ENCODE measurements at regions not wholly inside any gene's neighbourhood (a gene's known extent, or its start where the extent isn't known, plus 50 kb on each side); places are given as distances from the start of the nearest gene placed in this dataset.
"Not testable (repeated sequence)": the region's sequence is repeated elsewhere in the genome, so short reads cannot be mapped to it uniquely, and the experiment has no call there.

DNA sequence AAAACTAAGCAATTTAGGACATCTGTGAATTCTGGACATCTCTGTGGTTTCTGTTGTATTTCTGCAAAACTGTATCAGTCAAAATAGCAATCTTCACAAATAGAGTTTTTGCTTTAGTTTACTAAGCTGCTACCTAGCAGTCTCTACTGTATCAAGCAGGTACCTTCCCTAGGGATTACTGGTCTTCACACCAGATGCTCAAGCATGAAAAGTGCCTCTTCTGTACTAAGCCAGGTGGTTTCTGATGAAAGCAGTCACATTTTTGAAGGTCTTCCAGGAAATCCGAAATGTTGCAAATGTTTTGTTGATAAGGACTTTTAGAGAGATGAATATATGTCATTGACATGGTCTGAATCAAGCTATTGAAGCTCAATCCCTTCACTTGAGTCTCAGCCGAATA lies 540.0 kb downstream of the KCTD16 start:
- intact Hi-C loops (cut with micrococcal nuclease) = no loop called here
- ATAC-seq (no peak), DNase-seq (no peak)

DNA sequence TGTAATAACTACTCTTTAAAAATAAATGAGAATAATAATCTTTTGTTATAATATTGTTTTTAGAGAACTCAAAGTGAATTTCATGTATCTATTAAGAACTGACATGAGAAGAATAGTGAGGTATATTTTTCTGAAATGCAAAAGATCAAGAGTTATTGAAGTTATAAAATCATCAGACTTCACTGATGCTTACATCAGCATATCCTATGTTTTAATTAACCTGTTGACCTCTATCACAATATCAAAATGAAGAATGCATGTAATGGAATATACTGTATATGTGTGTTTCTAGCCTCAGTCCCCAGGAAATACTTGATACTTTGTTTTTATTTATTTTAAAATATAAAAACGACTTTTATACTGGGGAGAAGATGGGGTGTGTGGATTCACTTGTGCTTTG lies 533.1 kb downstream of the KCTD16 start:
- DNase-seq (no peak), ATAC-seq (no peak)
- intact Hi-C loops (cut with micrococcal nuclease) = no loop called here

DNA sequence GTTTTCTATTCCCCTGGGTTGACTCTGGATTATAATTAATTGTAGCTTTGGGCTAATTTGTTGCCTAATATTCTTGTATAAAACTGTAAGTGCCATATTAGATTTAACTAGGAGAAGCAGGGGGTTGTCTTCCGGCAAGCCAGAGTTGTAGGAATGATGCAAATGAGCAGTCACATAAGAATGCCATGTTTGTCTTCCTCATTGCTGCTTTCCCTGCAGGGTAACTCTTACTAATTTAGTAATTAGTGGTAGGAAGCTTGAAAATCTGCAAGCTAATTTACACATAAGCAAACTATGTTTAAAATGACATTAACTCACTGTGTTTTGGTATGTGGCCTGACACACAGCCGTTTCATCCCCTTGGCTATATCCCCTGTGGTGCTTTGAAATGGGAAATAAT lies 527.8 kb downstream of the KCTD16 start:
- intact Hi-C loops (cut with micrococcal nuclease) = no loop called here
- ATAC-seq (no peak), DNase-seq (no peak)

DNA sequence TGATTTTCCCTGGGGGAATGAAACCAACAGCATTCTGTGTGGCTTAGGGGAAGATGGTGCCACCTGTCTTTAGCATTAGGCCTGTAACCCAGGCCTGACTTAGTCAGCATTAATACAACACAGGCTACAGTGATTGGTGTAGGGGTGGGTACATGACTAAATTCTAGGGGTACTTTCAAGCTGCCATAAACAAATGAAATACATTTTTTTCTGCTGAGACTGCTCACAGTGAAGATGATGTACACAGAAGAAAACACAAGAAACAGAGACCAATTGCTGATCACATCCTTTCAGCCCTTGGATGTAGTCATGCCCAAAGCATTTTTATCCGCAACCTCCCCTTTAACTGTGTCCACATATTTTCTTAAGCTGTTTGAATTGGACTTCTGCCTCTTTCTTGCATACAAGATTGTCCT lies 527.2 kb downstream of the KCTD16 start:
- intact Hi-C loops (cut with micrococcal nuclease) = no loop called here
- DNase-seq = no peak
- no peak for ATAC-seq

DNA sequence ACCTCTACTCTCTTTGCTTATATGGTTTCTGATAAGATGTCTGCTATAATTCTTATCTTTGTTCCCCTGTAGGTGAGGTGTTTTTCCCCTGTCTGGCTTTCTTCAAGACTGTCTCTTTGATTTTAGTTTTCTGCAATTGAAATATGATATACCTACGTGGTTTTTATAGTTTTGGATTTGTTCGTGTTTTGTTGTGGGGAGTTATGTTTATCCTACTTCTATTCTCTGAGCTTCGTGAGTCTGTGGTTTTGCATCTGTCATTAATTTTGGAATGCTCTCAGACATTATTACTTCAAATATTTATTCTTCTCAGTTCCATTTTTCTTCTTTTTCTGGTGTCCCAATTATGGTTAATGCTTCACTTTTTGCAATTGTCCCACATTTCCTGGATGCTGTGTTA lies 521.3 kb downstream of the KCTD16 start:
- no peak for ATAC-seq
- DNase-seq = no peak
- intact Hi-C loops (cut with micrococcal nuclease) = no loop called here

DNA sequence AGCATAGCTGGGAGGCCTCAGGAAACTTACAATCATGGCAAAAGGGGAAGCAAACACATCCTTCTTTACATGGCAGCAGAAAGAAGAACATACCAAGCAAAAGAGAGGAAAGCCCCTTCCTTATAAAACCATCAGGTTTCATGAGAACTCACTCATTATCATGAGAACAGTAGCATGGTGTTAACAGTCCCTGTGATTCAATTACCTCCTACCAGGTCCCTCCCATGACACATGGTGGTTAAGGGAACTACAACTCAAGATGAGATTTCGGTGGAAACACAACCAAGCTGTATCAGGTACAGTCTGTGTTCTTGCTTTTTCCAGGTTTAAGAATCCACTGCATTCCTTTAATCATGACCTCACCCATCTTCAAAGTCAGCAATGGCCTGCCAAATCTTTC lies 514.2 kb downstream of the KCTD16 start:
- ATAC-seq (no peak), DNase-seq (no peak)
- intact Hi-C loops (cut with micrococcal nuclease) = no loop called here

DNA sequence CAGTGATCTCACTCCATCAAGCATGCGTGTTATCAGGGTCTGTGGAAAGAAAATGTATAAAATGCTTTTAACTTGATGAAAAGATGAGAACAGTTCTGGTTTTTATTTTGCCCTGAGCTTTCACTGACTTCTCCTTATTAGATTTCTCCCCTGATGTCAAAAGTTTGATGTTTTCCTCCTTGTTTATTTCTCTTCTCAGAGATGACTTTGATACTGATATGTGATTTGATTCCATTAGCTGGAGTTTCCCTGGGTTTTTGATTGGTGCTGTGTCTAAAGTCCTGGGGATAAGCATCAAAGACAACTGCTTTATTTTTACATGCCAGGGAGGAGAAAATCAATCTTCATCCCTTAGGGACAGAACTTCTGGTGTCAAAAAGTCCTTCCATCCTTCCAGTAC lies 510.0 kb downstream of the KCTD16 start:
- ATAC-seq = no peak
- intact Hi-C loops (cut with micrococcal nuclease) = no loop called here
- DNase-seq = no peak

DNA sequence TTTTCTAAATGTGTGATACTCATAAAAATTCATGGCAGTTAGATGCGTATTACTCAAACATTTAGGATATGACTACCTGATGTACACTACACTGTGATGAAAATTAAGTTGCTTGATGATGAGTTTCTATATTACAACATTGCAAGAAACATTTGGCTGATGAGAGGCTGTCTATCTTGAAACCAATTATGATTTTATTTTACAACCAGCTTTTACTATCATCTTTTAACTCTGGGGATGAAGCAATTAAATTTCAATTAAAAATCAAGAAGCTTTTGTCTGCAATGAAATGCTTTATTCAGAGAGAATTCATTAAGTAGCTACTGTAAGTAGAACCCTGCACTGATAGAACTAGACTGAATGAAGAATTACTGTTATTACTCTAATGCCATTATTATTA lies 500.4 kb downstream of the KCTD16 start:
- DNase-seq (no peak), ATAC-seq (no peak)
- intact Hi-C loops (cut with micrococcal nuclease) = no loop called here

DNA sequence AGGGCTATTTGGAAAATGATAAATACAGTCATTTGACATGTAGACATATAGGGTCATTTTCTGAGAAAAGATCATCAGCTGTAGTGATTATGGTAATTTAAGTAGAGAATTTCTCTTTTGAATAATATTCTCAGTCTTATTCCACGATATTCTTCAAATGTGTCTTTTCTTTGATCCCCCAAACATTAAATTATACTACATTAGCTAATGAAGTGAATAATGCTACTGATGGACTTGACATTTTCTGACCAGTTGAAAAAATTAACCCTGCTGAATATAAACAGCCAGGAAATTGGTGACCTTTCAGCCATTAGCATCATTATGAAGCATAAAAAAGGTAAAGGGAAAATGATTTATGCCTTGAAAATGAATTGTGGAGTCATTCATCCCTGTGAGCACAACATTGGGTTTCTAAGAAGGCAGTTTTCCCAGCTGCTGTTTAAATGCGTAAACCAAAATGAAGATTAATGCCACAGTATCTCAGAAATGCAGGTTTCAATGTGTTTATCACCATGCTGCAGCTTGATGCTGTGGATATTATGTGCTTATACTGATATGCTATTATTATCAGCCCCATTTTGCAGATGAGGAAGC lies 489.1 kb downstream of the KCTD16 start:
- intact Hi-C loops (cut with micrococcal nuclease) = no loop called here
- DNase-seq (no peak), ATAC-seq (no peak)

DNA sequence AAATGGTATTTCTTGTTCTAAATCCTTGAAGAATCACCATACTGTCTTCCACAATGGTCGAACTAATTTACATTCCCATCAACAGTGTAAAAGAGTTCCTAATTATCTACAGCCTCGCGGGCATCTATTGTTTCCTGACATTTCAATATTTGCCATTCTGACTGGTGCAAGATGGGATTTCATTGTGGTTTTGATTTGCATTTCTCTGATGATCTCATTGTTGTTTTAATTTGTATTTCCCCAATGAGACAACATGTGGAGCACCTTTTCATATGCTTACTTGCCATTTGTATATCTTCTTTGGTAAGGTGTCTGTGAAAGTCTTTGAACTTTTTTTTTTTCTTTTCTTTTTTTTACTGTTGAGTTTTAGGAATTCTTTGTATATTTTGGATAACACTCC lies 473.6 kb downstream of the KCTD16 start:
- ATAC-seq (no peak), DNase-seq (no peak)
- intact Hi-C loops (cut with micrococcal nuclease) = no loop called here

DNA sequence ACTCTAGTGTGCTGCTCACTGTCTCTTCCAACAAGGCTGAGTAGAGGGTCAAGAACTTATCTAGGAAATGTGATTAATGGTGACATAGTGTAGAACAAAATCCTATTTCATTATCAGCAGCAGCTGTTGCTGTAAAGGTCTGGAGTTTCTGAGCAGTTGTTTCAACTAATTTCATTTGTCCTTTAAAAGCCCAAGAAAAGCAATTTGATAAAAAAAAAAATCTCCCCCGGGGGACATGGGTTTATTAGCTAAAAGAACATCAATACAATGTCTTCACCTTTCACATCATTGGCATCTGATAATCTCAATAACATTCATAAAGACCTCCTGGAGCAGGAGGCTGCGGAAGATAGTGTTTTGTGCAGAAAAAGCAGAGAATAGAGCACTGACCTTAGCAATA lies 468.1 kb downstream of the KCTD16 start:
- ATAC-seq (no peak), DNase-seq (no peak)
- intact Hi-C loops (cut with micrococcal nuclease) = no loop called here

DNA sequence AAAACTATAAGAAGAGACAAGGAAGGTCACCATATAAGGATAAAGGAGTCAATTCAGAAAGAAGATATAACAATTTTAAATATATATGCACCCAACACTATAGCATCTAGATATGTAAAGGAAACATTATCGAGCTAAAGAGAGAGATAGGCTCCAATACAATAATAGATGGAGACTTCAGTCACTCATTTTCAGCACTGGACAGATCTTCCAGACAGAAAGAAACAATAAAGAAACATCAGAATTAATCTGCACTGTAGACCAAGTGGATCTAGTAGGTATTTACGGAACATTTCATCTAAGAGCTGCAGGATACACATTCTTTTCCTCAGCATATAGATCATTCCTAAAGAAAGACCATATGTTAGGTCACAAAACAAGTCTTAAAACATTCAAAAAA lies 463.5 kb downstream of the KCTD16 start:
- ATAC-seq = no peak
- intact Hi-C loops (cut with micrococcal nuclease) = no loop called here
- DNase-seq = no peak

DNA sequence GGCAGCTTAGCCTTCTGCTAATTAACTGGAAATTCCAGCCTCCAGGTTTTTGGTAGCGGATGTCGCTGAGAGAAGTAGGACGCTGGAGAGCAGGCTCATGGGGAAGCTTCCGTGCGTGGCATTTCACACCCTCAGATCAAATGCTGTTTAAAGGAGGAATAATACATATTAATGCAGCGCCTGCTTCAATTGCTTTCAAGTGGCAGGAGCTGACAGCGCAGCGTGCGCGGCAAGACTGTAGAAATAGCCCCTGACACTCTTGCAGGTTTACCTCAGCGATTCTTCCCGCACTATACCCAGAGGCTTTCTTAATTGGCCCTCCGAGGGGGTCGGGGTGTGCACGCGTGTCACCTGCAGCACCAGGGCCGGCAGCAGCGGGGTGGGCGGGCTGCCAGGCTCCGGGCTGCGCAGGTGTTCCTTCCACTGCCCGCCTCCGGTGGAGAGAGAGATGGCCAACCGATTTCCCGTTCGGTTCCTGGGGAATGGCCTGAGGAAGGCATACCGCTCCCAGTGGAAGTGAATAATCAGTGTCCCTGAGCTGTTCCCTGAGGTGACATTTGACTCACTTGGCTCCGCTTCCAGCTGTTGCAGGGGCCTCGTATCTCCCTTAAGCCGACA lies 427.9 kb downstream of the KCTD16 start:
- intact Hi-C loops (cut with micrococcal nuclease) = no loop called here
- DNase-seq (peak; percentile 33), ATAC-seq (peak; percentile 46)

DNA sequence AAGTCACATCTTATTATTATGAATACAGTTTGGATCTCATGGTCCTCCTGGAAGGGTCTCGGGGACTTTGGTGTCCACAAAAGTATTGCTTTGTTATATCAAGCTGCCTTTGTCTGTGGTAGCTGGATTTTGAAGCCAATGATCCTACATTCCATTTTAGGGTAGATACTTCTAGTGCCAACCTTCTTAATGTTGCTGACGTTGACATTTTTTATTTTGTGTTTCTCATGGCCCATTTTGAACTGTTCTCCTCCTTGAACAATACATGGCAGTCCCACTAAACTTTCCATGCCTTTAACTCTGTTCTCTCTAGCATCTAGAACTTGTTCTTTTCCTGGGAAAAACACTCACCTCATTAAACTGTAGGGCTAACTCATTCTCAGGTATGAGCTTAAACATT lies 425.8 kb downstream of the KCTD16 start:
- intact Hi-C loops (cut with micrococcal nuclease) = no loop called here

DNA sequence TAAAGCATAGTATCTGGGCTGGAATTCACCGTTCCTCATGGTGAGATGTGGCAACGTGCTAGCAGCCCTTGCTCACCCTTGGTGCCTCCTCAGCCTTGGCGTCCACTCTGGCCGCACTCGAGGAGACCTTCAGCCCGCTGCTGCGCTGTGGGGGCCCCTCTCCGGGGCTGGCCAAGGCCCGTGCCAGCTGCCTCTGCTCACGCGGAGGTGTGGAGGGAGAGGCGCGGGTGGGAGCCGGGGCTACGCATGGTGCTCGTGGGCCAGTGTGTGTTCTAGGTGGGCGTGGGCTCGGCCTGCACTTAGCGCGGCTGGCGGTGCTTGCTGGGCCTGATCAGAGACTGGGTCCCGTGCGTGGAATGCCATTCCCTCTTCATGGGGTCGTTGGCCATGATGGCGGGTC lies 424.2 kb downstream of the KCTD16 start:
- DNase-seq = no peak
- intact Hi-C loops (cut with micrococcal nuclease) = no loop called here
- no peak for ATAC-seq

More for the DNA sequence above, 425.8 kb downstream of the KCTD16 start:
- no peak for ATAC-seq
- DNase-seq = no peak

DNA sequence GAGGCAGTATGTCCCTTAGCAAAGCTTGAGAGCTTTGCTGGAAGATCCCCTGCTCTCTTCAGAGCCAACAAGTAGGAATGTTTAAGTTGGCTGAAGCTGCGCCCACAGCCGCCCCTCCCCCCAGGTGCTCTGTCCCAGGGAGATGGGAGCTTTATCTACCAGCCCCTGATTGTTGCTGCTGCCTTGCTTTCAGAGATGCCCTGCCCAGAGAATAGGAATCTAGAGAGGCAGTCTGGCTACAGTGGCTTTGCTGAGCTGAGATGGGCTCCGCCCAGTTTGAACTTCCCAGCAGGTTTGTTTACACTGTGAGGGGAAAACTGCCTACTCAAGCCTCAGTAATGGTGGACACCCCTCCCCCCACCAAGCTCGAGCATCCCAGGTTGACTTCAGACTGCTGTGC lies 423.6 kb downstream of the KCTD16 start:
- DNase-seq; intact Hi-C loops (cut with micrococcal nuclease); ATAC-seq: not testable (repeated sequence)

DNA sequence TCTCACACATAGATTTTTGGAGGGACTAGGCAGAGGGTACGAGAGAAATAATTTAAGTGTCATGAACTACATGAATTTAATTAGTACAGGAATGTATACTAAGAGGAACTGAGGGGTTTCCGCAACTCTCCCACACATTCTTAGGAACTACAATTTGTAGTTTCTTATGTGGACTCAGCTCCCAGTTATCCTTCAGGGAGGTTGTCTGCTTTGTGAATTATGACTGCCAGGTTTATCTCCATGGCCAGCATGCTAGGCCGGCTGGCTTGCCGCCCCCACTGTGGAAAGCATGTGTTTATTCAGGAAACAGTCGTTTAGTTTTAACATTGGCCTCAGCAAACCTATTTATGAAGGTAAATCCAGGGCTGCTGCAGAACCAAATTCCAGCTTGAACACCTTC lies 415.0 kb downstream of the KCTD16 start:
- ATAC-seq (no peak), DNase-seq (no peak)
- intact Hi-C loops (cut with micrococcal nuclease) = no loop called here

DNA sequence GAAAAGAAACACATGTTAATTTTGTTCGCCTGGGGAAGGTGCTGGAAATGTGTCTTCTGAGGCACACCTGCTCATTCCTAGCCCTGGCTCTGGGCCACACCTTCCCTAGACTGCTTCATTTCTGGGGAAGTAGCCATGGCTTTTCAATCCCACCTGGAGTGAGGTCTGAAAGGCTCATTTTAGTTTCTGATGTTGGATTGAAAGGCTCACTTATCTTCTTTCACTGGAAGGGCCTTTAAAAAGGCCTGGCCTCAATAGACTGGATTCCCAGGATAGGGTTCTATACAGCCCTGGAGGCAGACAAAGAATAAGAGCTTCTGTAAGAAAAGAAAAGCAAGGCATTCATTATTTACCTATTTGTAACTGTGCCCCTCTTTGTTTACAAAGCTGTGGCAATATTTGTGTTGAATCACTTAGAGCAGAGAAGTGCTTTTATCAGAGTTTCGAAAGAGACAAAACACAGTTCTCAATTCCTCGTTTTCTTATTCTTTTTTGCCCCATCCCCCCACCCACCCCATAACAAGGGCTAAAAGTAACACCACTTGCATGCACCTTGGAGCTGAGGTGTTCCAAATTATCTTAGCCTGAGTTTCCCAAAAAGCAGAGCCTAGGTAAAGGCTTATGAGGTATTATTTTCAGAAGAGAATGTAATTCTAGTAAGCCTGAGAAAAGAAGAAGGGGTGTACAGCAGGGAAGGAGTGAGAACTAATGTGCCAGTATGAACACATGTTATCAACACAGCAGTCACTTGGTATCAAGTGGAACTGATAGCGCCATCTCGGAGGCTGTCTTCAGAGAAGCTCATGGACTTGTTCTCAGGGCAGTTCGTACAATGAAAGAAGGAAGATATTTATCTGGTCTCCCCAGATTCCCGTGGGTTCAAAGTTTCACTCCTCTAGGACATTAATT lies 413.1 kb downstream of the KCTD16 start:
- DNase-seq (no peak), ATAC-seq (no peak)
- intact Hi-C loops (cut with micrococcal nuclease) = no loop called here

DNA sequence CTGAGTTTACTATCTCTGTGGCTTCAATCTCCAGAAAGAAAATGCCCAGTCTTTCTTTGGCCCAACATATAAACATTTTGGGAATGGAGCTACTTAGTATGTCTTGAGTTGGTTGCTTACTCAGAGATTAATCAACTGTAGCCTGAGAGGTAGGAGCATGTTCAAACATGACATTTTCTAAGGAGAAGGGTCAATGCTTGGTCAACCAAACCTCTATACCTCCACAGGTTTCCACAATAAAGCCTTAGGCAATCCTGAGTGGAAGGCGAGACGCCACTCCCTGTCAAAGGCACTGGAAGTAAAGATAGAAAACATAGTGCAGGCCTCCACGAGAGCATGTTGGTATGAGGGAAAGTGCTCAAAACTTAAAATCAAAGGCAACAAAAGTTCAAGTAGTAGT lies 411.4 kb downstream of the KCTD16 start:
- intact Hi-C loops (cut with micrococcal nuclease) = no loop called here
- no peak for ATAC-seq

DNA sequence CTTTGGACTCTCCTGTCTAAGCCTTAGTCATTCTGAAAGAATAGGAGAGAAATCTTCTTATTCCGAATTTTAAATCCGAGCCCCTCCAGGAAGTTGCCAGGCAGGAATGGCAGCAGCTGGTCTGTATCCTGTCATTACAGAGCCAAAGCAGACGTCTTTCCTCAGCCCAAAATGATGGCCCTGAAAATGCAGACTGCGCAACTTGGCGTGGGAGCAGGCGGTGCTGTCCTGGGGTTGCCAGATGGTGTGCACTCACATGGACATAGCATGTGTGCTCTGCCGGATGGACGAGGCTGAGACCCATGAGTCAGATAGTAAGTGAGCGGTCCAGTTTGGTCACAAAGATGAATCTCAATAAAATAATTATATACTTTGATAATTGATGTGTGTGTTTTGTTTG lies 410.4 kb downstream of the KCTD16 start:
- DNase-seq (no peak), ATAC-seq (no peak)
- intact Hi-C loops (cut with micrococcal nuclease) = no loop called here

More for the DNA sequence above, 411.4 kb downstream of the KCTD16 start:
- DNase-seq = no peak

DNA sequence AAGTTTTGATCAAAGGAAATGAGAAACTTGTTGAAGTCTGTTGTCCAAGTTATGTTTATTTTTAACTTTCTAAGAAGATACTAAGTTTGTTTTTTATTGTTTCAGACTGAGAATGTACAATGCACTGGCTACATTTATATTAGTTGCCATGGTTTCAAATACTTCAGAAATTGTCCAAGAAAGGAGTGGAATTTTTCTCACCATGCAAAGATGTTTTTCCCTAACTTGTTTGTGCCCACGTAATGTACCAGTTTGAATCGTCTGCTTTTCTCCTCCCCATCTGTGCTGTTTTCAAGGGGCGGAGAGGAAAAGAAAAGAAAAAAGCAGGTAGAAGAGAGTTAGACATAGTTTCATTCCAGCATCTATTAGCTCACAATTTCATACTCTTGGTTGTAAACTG lies 407.0 kb downstream of the KCTD16 start:
- intact Hi-C loops (cut with micrococcal nuclease) = no loop called here
- DNase-seq = no peak
- ATAC-seq = no peak
